Islet precursor cell (in vitro differentiated cells): ENCODE measurements at regions not wholly inside any gene's neighbourhood (a gene's known extent, or its start where the extent isn't known, plus 50 kb on each side); places are given as distances from the start of the nearest gene placed in this dataset.
"Not testable (repeated sequence)": the region's sequence is repeated elsewhere in the genome, so short reads cannot be mapped to it uniquely, and the experiment has no call there.

Source experiments
- DNase-seq: peaks from one replicate; pipeline ENCODE4 v3.0.0-alpha.2; 2018

DNA sequence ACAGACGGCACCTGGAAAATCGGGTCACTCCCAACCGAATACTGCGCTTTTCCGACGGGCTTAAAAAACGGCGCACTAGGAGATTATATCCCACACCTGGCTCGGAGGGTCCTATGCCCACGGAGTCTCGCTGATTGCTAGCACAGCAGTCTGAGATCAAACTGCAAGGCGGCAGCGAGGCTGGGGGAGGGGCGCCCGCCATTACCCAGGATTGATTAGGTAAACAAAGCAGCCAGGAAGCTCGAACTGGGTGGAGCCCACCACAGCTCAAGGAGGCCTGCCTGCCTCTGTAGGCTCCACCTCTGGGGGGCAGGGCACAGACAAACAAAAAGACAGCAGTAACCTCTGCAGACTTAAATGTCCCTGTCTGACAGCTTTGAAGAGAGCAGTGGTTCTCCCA lies 64.5 kb downstream of the SLC30A10 start:
- not testable (repeated sequence) for DNase-seq

DNA sequence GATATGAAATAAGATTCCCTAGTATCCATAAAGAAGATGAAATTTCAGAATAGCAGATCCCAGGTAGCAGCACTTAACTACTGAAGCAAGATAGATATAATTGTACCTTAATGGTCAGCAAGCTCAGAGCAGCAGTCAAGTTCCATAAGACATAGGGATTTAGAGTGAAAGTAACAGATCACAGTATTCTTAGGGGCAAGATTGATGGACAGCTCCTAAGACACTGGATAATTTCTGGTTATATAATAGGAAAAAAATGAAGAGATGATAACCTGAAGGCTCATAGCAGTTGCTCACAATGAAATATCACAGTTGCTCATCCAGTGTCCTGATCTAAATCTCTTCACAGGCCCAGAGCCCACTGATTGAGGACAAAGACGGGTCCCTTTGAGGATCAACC lies 66.0 kb downstream of the SLC30A10 start:
- no peak for DNase-seq

DNA sequence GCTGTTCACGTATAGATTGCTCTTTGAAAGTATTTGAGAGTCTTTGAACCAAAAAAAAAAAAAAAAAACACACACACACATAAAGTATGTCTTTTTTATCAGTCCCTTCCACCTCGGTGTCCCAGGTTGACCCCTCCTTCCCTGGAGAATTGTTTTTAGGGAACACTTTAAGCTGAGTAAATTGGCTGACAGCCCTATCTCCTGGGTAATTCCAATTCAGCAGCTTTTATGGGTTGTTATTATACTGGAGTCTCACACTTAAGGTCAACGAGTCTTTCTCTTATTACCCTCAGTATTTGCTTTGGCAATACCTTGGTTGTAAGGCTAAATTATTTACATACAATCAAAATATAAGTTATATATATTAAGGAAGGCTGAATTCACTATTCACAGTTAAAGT lies 69.4 kb downstream of the SLC30A10 start:
- no peak for DNase-seq

DNA sequence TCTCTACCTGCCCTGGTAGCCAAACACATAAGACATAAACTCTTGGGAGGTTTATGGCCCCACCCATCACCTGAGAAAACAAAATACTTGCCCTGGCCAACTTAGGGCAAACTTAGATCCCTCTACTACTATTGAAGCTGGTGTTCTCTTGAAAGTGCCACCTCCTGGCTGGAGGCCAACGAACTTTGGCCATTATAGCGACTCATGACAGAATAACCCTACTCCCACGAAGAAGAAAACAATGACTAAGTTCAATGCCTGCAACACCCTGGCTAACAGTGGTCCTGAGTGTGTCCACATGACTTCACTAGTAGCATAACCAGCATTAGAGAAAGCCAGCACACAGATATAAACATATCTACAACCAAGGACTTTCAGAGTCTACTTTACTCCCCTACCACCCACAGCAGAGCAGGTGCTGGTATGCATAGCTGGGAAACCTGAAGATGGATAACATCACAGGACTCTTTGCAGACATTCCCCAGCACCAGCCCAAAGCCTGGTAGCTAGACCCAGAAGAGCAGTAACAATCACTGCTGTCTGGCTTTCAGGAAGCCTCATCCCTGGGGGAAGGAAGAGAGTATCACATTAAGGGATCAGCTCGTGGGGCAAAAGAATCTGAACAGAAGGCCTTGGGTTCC lies 81.0 kb downstream of the SLC30A10 start:
- DNase-seq = no peak

DNA sequence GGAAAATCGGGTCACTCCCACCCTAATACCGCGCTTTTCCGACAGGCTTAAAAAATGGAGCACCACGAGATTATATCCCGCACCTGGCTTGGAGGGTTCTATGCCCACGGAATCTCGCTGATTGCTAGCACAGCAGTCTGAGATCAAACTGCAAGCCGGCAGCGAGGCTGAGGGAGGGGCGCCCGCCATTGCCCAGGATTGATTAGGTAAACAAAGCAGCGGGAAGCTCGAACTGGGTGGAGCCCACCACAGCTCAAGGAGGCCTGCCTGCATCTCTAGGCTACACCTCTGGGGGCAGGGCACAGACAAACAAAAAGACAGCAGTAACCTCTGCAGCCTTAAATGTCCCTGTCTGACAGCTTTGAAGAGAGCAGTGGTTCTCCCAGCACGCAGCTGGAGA lies 88.8 kb downstream of the SLC30A10 start:
- peak; percentile 85 for DNase-seq

DNA sequence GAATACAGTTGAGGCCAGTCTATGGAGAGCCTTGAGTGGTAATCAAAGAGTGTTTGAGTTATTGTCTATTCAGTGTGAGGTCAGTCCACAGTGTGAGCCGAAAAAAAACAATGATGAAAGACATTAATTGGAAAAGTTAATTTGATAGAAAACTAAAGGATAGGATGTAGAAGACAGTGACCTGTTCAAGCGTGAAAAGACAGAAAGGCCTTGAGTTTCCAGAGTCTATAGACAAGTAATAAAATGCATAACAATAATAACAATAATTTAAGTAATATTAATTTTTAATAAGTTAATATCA lies 90.4 kb downstream of the SLC30A10 start:
- DNase-seq = no peak

DNA sequence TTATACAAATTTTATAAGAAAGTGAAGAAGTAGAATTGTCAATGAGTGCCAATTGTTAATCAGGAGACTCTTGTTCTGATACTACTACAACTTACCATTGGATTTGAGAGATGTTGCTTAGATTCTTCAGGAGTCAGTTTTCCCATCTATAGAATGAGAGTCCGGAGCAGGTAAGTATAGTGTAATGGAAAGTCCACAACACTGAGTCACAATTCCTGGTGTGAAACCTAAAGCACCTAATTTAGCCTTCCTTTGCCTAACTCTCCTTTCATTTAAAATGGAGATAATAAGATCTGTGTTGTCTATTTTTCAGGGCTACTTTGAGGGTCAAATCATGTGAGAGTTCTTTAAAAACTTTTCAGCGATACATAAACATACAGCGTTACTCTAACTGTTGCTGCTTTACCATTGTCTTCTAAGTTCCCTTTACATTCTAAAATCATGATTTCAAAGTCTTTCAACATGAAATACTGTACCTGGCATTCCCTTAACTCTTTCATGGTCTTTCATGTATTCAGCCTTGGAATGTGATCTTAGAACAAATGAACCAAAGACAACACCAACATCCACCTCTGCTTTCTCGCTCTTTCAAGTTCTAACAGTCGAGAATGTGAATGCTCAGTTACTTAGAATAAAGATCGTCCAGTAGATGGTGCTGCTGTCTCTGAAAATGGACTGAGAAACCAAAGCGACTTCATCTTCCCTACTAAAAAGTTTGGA lies 90.9 kb downstream of the SLC30A10 start:
- no peak for DNase-seq

DNA sequence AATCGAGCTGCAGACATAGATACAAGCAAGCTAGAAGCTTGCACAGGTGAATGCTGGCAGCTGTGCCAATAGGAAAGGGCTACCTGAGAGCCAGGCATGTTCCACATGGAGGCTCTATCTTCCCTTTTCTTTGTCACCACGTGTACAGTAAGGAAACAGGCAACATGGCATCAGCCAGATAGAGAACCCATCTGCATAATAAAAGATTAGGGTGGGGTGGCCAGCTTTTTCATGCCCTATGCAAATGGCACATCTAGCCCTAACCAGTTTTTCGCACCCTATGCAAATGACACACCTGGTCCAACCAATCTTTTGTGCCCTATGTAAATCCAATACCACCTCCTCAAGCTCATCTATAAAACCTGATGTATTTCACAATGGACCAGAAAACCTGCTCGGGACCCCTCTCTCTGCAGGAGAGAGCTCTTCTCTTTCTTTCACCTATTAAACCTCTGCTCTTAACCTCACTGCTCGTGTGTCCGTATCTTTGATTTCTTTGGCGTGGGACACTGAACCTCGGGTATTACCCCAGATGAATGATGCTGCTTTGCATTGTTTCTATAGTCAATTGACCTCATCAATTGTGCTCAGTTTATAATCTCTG lies 93.9 kb downstream of the SLC30A10 start:
- DNase-seq = no peak

DNA sequence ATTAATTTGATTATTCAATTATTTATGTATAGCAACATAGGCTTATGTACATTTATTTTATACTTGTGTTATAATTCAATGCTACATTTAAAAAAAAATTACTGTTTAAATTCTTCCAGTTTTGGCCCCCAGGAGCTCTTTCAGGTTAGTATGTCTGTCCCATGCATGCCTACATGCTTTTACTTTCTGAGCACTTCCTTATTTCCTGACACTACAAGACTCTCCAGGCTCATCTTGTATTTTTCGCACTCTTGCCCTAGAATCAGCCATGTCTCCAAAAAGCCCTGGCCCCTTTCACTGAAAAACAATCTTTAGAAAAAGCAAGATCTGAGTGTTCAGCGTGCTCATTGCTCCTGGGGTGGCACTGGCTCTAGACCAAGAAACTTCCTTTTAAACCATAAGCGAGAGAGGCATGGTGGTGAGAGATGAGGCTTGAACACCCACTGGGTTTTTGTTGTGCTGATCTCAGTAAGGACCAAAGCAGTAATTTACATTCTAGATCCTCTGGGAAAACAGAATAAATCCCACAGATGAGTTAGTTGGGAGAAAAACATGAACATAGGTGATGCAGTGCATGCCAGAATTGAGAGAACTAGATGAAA lies 95.0 kb downstream of the SLC30A10 start:
- DNase-seq = no peak

DNA sequence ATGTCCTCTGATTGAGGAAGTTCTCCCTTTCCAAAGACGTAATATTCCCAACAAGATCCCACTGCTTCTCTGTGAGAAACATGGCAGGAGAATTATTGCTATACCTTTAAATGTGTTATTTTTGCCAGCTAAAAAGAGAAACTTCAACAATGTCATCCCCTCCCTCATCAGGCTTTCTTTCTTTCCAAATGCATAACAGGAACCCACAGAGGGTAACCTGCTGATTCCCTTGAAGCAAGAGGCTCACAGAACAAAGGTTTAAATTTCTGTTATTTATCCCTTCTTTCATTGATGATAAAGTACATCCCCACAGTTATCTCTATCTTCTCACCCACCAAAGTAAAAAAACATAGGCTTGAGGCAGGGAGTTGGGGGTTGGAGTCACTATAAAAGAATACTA lies 102.1 kb downstream of the SLC30A10 start:
- no peak for DNase-seq

DNA sequence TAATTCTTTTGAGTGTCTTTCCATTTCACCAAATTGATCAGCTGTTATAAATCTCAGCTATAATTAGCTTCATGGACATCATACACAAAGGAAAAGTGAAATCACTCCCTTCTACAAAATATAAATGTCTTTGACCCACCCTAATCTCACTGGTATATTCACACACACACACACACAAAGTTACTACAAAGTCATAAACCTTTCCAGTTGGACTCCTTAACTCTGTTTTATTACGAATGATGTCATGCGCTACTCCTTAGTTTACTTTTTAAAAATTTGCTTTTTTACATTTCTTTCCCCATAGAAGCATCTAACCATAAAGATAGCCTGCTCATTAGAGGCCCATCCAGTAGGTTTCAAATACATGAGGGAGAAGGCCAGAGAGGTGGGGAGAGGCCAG lies 103.0 kb downstream of the SLC30A10 start:
- DNase-seq = no peak

DNA sequence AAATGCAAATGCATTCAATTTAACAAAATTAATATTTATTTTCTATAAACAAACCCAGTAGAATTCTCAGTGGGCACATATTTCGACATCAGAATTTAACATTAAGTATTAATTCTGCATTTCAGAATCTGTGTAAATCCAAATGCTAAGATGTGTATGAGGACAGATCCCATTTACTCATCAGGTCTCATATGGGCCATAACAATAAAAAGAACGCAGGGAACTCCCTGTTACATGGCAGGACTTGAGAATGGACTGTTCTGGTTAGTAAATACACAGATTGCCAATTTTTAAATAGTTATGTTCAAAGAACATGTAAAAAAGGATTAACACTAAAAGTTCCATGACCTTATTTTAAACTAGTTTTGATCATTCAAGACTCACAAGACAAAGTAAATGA lies 104.0 kb downstream of the SLC30A10 start:
- DNase-seq = no peak

DNA sequence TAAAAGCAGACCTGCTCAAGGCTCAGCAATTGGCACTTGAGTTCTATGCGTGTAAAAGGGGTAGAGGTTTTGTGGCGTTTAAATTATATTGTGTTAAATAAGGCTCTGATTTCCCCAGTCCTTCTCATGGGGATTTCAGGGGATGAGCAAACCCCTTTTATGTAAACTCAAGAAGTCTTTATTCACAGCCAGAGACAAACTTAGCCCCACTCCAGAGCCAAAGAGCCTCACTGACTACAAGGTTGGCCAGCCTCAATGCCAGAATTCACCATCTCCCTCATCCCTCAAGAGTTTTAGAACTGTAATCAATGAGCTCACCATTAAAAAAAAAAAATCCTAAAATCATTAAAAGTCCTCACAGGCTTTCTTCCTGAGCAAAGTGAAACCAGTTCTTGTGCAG lies 107.8 kb downstream of the SLC30A10 start:
- no peak for DNase-seq

DNA sequence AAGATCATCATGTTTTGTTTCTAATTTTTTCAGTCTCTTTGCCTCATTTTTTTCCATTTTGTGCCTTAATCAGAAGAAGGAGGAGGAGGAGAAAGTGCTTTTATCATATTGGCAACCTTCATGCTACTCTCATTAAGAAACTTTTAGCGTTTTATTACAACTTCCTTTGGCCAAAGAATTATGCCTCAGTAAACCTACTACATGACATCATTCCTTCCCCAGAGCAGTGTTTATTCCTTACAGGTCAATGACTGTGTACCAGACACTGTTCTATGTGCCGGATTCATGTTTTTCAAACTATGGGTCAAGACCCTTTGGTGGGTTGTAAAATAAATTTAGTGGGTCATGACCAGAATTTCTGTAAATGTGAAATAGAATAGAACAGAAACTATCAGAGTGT lies 110.4 kb downstream of the SLC30A10 start:
- no peak for DNase-seq

DNA sequence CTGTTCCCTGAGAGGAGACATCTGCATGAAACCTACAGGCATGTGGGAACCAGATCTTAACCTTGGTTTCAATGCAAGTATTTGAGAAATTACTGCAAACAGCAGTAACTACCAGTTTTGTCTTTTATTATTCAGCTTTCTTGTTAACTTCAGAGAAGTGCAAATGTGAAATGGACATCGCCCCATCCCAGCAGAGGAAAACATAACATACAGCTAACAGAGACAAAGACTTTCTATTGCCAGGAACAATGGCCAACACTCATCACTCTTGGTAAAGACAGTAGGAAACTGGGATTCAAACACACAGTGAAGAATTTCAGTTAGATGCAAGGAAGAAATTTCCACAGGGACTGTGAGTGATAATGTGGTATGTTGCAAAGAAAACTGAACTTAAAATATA lies 115.1 kb downstream of the SLC30A10 start:
- DNase-seq = no peak

DNA sequence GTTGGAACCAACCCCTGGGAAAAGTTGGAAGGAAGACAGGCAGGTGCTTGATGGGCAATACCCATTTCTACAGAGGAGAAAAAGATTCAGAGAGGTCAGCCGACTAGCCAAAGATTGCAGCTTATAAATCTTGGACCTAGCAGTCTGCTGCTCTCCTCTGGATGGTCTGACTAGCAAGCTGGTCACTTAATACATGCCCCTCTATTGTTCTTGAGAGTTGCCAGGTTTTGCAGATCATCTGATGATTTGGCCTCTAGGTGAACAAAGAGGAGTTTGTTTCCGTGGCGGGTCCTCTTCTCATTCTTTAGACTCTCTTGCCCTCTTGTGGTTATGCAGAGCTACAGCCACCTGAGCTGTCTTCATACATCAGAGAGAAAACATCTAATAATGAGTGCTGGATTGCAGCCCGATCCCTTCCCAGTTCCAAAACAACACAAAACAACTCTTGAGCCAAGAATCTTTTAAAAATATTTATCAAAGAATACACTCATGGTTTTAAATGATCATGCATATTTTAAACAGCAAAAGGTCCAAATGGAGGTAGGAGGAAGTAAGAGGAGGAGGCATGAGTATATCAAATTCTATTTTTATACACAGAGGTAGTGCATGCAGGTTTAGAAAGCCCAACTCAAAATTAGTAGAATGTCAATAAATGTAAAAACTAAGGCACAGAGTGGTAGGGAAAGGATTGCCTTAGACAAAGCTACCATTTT lies 115.7 kb downstream of the SLC30A10 start:
- peak; percentile 85 for DNase-seq

DNA sequence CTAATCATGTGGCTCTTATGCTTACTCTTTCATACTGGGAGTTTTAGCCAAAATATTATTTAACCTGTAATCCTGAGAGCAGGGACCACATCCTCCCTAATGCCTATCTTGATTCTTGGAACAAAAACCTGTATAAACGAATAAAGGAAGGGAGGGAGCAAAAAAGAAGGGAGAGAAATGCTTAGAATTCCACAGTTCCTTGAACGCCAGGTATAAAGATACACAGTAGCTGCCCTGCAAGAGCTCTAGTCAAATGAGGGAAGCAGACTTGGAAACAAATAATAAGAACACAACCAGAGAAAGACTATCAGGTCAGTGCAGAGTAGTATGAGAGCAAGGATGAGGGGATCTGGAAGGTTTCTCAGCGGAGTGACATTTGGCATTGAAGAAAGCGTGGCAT lies 116.3 kb downstream of the SLC30A10 start:
- no peak for DNase-seq

DNA sequence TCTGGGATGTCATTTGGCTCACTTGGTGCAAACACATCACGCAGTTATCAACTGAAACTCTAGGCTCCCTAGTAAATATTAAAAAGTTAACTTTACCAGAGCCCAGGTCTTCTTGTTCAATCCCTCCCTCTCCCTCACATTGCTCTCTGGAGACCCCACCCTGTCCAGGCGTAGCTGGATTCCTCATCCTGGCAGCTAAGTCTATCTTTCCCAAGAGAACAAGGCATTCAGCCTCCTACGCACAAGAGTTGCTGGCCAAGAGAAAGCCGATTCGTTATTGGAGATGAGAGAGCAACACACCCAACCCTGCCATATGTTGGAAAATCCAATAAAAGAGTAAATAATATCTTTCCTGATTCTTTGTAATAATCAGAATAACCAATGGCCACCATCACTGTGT lies 117.9 kb downstream of the SLC30A10 start:
- DNase-seq = no peak

DNA sequence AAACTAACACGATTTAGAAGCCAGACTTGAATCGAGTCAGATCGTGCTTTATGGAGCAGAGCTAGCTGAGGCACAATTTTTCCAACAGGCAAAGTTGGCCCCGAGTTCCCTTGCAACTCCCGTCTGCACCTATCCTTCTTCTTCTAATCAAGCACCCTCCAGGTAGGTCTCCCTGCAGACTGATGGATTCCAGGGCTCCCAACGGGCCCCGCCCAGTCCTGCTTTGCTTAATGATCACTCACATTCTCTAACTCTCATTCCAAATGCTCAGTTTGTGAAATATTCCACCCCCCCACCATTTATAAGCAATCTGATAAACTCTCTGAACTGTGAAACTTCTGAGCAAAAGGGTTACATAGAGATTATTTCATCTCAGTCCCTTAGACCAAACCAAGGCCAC lies 119.6 kb downstream of the SLC30A10 start:
- no peak for DNase-seq

DNA sequence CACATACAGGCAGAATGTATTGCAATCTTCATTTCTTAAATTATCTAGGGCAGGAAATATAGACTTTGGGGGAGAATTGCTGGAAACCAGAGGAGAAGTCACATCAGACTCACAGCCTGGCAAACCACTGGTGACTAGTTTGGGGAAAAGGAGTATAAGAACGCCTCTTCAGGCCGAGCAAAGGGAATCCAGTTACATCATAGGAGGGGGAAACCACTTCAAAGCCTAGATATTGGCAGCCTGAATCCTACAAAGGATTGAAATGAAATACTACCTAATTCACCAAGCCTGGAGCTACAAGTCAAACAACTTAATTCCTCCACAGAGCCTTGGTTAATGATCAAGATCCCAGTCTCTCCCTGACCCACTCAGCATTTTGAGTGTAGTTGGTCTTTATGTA lies 121.7 kb downstream of the SLC30A10 start:
- DNase-seq = no peak

DNA sequence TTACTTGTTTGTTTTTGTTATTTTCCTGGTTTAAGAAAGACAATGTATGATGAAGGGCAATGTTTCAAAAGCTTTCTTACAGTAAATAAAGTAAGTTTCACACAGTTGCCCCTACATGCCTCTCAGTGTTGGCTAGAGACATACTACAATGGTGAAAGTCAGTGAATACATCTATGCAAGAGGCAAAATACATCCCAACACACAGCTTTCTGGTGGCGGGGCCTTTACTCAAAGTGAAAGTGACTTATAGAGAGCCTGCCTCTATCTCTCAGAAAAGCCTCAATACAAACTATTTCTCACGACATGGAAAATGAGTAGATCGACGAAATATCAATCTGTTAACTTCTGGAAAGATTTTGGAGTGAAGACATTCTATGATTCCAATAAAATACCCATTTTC lies 122.3 kb downstream of the SLC30A10 start:
- no peak for DNase-seq

DNA sequence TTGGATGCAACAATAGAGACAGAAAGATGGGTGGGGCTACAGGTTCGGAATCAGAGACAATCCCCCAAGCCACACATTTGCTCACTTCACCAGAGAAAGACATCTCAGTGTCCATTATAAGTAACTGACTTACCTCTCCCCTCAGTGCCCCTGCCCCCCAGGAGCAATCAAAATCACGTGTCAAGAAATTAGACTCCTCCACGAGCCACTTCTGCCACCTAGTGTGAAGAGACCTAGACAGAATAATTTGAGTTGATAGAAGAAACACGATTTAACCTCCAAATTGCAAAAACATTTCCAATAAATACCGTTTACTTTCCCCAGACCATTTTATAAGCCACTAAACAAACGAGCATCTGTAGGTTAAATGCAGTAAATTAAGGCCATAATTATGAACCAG lies 123.2 kb downstream of the SLC30A10 start:
- DNase-seq = no peak

DNA sequence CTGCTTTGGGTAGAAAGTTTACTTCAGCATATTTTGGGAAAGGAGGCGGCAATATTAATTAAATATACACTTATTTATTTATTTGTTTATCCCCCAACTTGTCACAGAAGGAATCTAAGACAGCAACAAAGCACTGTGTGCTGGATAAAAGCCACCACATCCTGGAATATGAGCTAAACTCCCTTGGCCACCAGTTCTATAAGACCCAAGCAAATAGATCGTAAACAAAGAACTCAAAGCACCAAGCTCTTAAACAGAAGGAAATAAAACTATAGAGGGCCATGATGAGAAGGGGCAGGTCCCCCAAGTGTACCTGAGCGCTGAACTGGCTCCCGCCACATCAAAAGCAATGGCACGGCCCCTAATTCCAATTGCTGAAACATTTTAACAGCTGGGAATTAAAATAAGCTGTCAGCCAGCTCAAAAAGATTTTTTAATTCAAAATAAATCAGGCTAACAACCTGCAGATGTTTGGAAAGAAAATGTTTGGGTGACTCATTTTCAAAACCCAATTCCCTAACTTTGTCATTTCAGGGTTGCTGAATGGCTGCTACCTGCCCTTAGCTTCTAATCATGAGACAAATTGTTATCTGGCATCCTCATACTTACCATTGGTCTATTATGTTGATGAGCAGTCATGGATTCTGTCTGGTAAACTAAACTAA lies 127.1 kb downstream of the SLC30A10 start:
- DNase-seq = no peak
